ENCODE measurements at regions not wholly inside any gene's neighbourhood (a gene's known extent, or its start where the extent isn't known, plus 50 kb on each side); places are given as distances from the start of the nearest gene placed in this dataset.

DNA sequence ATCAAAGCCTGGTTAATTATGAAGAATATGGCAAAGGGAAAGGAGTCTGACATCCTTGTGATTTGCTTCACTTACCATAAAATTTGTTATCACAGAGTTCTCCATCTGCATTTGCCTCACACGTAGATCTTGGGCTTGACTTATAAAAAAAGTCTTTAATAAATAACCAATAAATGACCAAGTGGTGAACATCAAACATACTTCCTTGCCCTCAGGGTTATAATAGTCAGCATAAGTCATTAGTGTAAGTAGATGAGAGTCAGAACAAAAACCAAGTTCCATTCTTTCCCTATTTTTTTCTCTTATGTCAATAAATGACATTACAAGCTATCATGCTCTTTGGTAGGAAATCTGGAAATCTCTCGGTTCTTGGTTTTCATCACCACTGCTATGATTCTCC, 635.4 kb upstream of the ATXN7L3B start:
- TF ChIP-seq SUZ12 (IDR thresholded peaks at IDR 0.05; ENCODE audit: extremely low read depth, insufficient read depth, insufficient read length) (no peak), YY1 (IDR thresholded peaks at IDR 0.05; ENCODE audit: insufficient read depth, insufficient read length) (no peak), ZNF274 (IDR thresholded peaks at IDR 0.05; ENCODE audit: low read depth, low read length) (no peak)
